Limb (tissue), 2 donors: ENCODE measurements at regions not wholly inside any gene's neighbourhood (a gene's known extent, or its start where the extent isn't known, plus 50 kb on each side); places are given as distances from the start of the nearest gene placed in this dataset.
"Not testable (repeated sequence)": the region's sequence is repeated elsewhere in the genome, so short reads cannot be mapped to it uniquely, and the experiment has no call there.

Experiments
- DNase-seq, 2 donors: peaks; one replicate each; pipeline ENCODE4 v3.0.0-alpha.2; 2016; ENCODE audit errors: extremely low spot score in 2 of 2

DNA sequence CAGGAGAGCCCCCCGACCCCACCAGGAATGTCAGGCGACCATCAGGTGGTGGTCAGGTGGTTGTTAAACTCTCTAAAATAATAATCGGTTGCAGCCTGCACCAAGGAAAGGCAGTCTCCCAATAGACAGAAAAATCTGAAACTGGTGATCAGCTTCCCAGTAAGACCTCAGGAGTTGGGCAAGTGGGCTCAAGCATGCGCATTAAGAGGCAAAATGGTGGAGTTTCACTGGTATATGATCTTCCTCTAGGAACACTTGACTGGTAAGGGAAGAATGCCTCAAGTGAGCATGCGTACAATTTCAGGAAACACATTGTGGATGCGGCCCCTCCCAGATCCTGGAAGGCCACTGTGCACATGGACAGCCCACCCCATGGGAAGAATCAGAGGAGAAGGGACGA, 619.9 kb downstream of the TYW1 start:
- no peak for DNase-seq

GRCh38 chr7:67618556-67619162, 622.0 kb downstream of the TYW1 start:
- no peak for DNase-seq

DNA sequence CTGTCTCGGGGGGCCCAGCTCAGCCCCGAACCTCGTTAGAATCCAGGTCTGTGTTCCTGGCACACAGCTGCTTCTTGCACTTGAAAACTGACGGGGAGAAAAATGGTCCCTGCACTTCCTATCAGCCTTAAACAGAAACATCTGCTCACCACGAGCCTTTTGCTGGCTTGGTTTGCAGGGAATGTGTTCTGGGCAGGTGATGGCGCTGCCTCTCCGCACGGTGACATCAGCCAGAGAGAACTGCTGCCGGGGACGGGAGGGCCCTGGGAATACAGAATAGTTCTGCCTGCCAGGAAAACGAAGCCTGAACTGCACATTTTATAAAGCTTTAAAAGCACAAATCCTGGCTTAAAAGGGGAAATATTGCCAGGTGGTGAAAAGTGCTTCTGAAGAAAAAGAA, 622.5 kb downstream of the TYW1 start:
- peak; percentile 81 to 84 for DNase-seq

- DNase-seq = no peak
These were observed 623.7 kb downstream of the TYW1 start for GRCh38 chr7:67620216-67620933.

DNA sequence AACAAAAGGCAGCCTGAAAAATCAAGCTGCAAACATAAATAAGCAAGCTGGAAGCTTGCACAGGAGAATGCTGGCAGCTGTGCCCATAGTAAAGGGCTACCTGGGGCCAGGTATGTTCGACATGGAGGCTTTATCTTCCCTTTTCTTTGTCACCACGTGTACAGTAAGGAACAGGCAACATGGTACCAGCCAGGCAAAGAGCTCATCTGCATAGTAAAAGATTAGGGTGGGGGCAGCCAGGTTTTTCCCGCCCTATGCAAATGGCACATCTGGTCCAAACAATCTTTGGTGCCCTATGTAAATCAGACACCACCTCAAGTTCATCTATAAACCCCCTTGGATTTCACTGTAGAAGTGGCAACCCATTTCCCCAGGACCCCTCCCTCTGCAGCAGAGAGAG, 625.1 kb downstream of the TYW1 start:
- no peak for DNase-seq

GRCh38 chr7:67625257-67625737, 628.7 kb downstream of the TYW1 start:
- DNase-seq = peak; percentile 85 to 89

DNA sequence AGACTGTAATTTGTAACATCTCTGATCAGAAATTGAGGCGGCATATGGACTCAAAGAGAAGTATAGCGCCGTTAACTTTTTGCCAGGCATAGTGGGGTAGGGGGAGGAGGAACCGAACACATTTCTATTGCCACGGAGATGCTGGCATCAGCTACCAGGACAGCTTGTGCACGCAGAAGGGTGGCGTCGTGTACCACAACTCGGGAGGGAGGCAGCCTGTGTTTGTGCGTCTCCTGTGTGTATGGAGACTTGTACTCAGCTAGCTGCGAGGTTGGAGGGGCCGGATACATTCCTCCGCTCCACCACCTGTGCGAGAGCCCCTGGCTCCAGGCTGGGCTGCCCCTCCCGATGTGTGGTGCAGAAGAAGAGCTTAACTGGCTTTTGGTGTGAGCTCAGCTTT, 634.8 kb downstream of the TYW1 start:
- no peak for DNase-seq

DNA sequence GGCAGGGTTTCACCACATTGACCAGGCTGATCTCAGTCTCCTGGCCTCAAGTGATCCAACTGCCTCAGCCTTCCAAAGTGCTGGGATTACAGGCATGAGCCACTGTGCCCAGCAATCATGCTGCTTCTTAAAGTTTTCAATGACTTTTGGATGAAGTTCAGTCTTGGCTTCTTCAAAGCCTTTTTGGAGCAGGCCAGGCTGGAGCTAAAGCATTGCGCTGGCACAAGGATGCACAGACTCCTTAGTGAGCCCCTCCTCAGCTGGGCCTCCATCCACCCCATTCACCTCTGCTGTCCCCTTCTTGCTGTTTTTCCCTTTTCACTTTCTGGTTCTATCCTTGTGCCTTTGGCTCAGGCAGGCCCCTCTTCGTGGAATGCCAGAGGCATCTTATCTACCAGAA, 638.6 kb downstream of the TYW1 start:
- no peak for DNase-seq

DNA sequence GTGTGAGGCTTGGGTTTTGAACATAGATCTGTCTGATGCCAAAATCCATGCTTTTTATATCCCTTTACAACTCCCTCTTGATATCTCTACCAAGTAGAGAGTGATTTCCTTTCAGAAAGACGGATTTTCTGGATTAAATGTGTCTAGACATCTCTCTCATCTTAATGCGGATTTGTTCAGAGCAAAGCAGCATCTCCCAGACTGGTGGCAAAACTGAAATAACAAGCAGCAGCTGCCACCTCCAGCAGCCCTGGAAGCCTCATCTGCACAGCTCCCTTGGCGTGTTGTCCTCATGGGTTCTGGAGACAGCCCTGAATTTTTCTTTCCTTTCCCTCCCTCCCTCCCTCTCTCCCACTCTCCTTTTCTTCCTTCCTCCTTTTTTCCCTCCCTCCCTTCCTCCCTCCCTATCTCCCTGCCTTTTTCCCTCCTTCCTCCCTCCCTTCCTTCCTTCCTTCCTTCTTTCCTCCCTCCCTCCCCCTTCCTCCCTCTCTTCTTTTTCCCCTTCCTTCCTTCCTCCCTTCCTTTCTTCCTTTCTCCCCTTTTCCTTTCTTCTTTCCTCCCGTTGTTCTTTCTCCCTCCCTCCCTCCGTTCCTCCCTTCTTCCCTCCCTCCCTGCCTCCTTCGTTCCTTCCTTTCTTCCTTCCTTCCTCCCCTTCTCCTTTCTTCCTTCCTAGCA, 639.9 kb downstream of the TYW1 start:
- DNase-seq = no peak

DNA sequence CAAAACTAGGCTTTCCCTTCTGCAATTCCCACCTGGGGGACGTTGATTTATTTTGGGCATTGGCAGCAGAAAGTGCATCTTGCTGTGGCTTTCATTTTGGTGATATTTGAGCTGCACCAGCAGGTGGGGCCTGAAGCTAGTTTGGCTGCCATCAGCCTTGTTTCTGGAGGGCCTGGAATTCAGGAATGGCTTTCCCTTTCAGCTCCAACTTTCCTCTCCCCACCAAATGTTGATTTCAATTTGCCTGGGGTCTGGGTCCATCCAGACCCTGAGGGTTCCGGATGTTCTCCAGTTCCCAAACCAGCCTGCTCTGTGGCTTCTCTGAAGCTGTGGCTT, 640.4 kb downstream of the TYW1 start:
- peak in 1 of 2 donors; percentile 47 for DNase-seq

DNA sequence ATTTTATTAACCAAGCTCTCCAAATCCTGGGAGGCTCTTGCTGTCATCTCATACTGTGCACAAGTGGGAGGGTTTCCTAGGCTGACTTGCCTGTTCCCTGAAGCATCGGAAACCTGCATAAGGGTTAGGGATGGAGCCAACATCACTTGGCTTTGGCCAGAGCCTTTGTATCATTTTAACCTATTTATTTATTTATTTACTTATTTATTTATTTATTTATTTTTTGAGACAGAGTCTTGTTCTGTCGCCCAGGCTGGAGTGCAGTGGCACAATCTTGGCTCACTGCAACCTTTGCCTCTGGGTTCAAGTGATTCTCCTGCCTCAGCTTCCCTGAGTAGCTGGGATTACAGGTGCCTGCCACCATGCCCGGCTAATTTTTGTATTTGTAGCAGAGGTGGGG, 645.9 kb downstream of the TYW1 start:
- DNase-seq = not testable (repeated sequence)

- no peak for DNase-seq
These were observed 647.5 kb downstream of the TYW1 start for GRCh38 chr7:67644151-67644550.

- no peak for DNase-seq
These were observed 656.3 kb downstream of the TYW1 start for GRCh38 chr7:67652937-67653336.

GRCh38 chr7:67653856-67654454, 657.3 kb downstream of the TYW1 start:
- no peak for DNase-seq

GRCh38 chr7:67654642-67655041, 658.0 kb downstream of the TYW1 start:
- no peak for DNase-seq

DNA sequence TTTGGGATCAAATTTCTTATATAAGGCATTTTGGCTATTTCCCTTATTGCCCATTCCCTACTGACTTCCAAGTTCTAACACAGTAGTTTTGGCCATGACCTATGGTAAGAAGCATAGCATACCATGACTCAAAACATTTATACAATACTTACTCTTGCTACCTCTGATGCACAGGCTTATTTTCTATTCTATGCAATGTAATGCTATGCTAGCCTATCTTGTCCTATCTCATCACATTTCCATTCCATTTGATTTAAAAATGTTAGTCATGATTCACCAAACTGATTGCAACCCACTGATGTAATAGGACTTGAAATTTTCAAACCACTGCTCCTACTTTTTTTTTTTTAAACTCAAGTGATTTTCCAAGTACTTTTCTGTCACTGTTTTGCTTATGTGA, 658.5 kb downstream of the TYW1 start:
- no peak for DNase-seq

- DNase-seq = no peak
These were observed 662.5 kb downstream of the TYW1 start for GRCh38 chr7:67659091-67659490.

GRCh38 chr7:67662804-67663203, 666.2 kb downstream of the TYW1 start:
- no peak for DNase-seq

GRCh38 chr7:67663644-67664043, 667.0 kb downstream of the TYW1 start:
- DNase-seq = no peak

DNA sequence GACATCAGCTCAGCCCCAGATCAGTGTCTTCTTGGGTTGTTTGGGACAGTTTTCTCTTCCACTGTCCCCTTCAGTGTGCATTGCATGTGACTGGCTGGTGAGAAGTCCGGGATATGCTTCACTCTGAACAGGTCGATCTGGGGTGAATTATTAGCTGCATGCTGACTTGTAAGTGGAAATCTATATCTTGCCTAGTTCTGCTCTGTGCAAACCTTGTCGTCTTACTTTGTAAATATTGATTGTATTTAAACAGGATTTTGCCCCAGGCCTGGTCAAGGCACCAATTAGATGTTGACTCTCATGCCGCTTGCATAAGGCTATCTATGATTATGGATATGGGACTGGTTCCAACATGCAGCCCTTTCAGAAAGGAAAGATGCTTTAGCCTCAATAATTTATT, 669.7 kb downstream of the TYW1 start:
- DNase-seq = not testable (repeated sequence)

- DNase-seq = no peak
These were observed 674.4 kb downstream of the TYW1 start for GRCh38 chr7:67671006-67671548.

- DNase-seq = no peak
These were observed 677.2 kb downstream of the TYW1 start for GRCh38 chr7:67673861-67674260.
